ACC112 (cell line): ENCODE measurements at regions not wholly inside any gene's neighbourhood (a gene's known extent, or its start where the extent isn't known, plus 50 kb on each side); places are given as distances from the start of the nearest gene placed in this dataset.

Experiments used
- H2AFZ ChIP-seq: fragments of 200-600 bp; sonication (generic); one replicate; pipeline ENCODE4 v1.6.0; 2017; ENCODE audit warnings: antibody characterized with exemption, low read length; ENCODE audit not compliant: unreplicated experiment
- H3K27ac ChIP-seq: fragments of 200-600 bp; sonication (generic); 2 replicates; pipeline ENCODE4 v1.5.1; 2014; ENCODE audit warnings: low read depth, mild to moderate bottlenecking, antibody characterized with exemption, low read length, moderate library complexity
- H3K27me3 ChIP-seq: fragments of 200-600 bp; sonication (generic); 2 replicates; pipeline ENCODE4 v1.6.1; 2014; ENCODE audit warnings: mild to moderate bottlenecking, antibody characterized with exemption, low read length, moderate library complexity, mixed read lengths; ENCODE audit not compliant: insufficient read depth
- H3K36me3 ChIP-seq: fragments of 200-600 bp; sonication (generic); 2 replicates; pipeline ENCODE4 v1.6.1; 2016; ENCODE audit warnings: mild to moderate bottlenecking, antibody characterized with exemption, low read length, moderate library complexity, mixed read lengths; ENCODE audit not compliant: insufficient read depth
- H3K4me1 ChIP-seq: fragments of 200-600 bp; sonication (generic); one replicate; pipeline ENCODE4 v1.6.1; 2016; ENCODE audit warnings: low read length, mixed read lengths; ENCODE audit not compliant: insufficient read depth, unreplicated experiment, control insufficient read depth
- H3K4me3 ChIP-seq: fragments of 200-600 bp; sonication (generic); 2 replicates; pipeline ENCODE4 v1.5.1; 2014; ENCODE audit warnings: mild to moderate bottlenecking, low read depth, low read length
- H3K79me2 ChIP-seq: fragments of 200-600 bp; sonication (generic); one replicate; pipeline ENCODE4 v1.6.0; 2016; ENCODE audit warnings: low read length; ENCODE audit not compliant: control insufficient read depth, unreplicated experiment, insufficient read depth

DNA sequence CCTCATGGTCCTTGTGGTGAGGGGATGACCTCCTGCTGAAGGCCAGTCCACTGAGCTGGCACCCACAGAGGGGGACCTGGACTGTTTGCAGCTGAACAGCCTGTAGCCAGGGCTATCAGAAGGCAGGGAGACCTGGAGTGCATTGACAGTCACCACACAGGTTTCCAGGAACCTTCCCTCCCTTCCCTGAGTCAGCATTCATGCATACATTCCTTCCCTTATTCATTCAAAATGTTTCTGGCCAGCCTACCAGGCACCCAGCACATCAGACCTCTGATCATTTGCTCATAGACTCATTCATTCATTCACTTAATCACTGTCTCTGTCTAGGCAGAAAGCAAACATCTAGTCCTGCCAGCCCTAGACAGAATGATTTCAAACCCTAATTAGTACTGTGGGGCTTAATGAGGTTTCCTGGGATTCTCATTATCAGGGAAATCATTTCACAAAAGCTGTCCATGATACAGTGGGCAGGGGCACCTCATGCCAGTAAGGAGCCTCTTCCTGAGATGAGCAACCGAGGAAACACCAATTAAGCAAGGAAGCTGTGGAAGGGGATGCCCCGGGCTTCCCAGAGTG is 110.1 kb upstream of the PPP1R26 start:
- Histone ChIP-seq H3K27me3 (peaks cover 35% of the 10 kb centered on the region), H3K79me2 (no peaks in the 10 kb centered on the region), H3K36me3 (no peaks in the 10 kb centered on the region), H3K4me3 (no peak overlapping the region), H3K4me1 (no peaks in the 10 kb centered on the region), H3K27ac (no peak overlapping the region), H2AFZ (no peak overlapping the region)

DNA sequence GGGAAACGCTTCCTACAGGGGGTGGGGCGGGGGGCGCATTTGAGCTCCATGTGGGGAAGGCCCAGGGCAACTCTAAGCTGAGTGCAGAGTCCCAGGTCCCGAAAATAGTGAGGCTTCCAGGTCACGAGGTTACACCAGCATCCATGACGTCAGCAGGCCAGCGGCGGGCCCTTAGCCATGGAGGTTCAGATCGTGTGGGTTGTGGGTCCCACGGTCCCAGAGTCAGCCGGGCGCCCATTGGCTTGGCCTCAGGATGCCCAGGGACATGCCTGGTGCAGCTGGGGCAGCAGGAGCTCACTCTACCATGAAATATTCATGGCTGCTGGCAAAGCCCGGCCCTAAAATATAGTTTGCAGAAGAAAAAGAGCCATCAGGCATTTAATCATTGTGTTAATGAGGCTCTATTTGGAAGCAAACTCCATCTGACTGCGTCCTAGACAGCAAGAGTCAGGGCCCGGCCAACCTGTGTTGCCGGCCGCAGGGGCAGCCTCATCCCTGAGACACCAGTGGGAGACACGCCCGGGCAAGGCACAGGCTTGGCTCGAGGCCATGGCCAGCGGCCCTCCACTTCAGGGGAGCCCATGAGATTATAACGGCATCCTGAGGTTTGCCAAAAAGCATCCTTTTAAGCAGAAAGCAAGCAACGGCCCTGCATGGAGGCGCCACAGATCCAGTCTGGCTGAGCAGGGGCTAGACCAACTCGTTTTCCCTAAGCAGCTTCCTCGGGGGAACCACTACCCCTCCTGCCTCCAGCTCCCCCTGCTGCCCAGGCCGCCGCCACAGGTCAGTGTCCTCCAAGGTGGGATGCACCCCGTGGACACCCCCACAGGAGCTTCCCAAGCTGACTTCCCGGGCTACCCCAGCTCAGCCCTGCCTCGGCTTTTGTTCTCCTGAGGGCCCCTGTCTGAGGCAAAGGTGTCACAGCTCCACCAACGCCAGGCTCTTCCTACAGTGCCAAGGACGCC is 108.9 kb upstream of the PPP1R26 start:
- Histone ChIP-seq H3K36me3 (no peaks in the 10 kb centered on the region), H3K4me3 (no peak overlapping the region)

DNA sequence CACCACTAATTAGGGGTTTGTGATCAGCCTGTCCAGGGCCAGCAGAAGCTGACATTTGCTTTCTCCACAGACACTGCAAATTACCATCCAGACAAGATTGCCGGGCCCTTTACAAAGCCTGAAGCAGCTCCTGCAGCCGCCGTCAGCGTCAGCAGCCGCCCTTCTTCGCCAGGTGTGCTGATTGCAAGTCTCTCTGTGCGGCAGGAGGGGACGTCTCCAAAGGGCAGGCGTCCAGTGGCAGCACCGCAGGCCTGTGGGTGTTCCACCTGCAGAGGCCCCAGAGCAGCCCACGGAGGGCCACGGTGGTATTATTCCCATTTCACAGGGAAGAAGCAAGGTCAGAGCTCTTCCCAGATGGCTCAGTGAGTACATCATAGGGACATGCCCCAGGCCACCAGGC is 108.0 kb upstream of the PPP1R26 start:
- Histone ChIP-seq H3K36me3 (no peaks in the 10 kb centered on the region), H3K79me2 (no peaks in the 10 kb centered on the region), H3K27me3 (peaks cover 54% of the 10 kb centered on the region), H3K4me1 (no peaks in the 10 kb centered on the region), H2AFZ (no peak overlapping the region), H3K4me3 (no peak overlapping the region), H3K27ac (no peak overlapping the region)

More for the DNA sequence above, 108.9 kb upstream of the PPP1R26 start:
- Histone ChIP-seq H2AFZ (no peak overlapping the region), H3K27ac (no peak overlapping the region), H3K27me3 (peaks cover 45% of the 10 kb centered on the region), H3K79me2 (no peaks in the 10 kb centered on the region), H3K4me1 (no peaks in the 10 kb centered on the region)

DNA sequence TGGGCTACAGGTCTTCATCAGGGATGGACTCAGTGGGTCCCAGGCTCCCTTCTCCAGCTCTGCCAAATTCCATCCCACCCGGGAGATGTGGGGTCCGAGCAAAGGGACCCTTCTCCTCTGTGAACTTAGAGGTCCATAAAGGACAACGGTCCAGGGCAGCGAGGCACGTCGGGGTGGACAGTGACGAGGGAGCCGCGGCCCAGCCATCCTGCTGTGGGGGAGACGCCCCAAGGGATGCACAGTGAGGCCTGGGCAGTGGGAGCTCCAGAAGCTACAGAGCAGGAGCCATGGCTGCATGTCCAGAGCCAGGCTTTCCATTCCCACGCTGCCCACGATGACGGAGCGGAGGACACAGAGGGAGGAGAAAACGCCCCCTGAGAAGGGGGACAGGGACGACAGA is 107.5 kb upstream of the PPP1R26 start:
- Histone ChIP-seq H3K36me3 (no peaks in the 10 kb centered on the region), H3K79me2 (no peaks in the 10 kb centered on the region), H2AFZ (no peak overlapping the region), H3K27me3 (peaks cover 59% of the 10 kb centered on the region), H3K4me3 (no peak overlapping the region), H3K27ac (no peak overlapping the region), H3K4me1 (no peaks in the 10 kb centered on the region)

DNA sequence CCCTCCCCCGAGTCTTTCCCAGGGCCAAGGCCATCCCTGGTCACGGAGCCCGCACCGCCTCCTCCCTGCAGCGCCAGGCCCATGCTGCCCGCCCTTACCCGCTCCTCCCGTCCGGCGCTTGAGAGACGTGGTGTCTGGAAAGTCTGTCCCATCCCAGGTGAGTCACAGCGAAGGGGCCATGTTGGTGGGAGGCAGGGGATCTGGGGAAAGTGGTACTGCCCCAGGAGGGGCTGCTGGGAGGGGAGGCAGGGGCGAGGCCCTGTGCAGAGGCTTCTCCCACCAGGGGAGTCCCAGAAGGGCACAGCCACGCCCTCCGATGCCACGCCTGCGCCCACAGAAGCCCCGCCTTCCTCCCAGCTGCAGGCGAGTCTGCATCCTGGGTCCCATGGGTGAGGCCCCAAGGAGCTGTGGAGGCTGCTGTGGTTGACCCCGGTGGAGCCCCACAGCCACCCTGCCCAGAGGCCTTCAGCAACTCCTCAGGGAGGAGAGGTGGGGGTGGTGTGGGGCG is 107.0 kb upstream of the PPP1R26 start:
- Histone ChIP-seq H3K36me3 (no peaks in the 10 kb centered on the region), H3K4me3 (no peak overlapping the region), H3K27ac (no peak overlapping the region), H3K4me1 (no peaks in the 10 kb centered on the region), H3K27me3 (peaks cover 64% of the 10 kb centered on the region), H3K79me2 (no peaks in the 10 kb centered on the region), H2AFZ (no peak overlapping the region)

DNA sequence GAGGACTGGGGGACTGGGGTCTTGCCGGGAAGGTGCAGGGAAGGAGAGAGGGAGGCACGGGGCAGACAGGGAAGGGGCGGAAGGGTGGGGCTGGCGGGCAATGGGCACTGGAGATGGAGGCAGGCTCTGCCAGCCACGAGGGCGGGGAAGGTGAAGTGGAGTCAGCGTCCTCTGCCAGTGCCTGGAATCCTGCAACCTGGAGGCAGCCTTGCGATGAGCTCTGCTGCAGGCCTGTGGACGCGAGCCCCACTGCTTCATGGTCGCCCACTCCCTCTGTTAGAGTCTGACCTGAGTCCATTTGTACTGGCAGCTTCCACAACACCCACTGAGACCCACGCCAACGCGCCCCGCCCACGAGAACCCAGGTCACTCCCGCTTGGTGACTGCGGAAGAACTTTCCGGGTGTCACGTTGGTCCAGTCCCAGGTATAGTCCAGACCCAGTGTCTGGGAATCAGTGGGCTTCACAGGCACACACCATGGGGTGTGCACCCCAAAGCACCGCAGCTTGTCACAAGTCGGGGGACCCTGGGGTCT is 106.4 kb upstream of the PPP1R26 start:
- Histone ChIP-seq H3K4me3 (no peak overlapping the region), H3K4me1 (no peaks in the 10 kb centered on the region), H3K79me2 (no peaks in the 10 kb centered on the region), H3K27ac (no peak overlapping the region), H3K27me3 (peaks cover 65% of the 10 kb centered on the region), H3K36me3 (no peaks in the 10 kb centered on the region), H2AFZ (no peak overlapping the region)

DNA sequence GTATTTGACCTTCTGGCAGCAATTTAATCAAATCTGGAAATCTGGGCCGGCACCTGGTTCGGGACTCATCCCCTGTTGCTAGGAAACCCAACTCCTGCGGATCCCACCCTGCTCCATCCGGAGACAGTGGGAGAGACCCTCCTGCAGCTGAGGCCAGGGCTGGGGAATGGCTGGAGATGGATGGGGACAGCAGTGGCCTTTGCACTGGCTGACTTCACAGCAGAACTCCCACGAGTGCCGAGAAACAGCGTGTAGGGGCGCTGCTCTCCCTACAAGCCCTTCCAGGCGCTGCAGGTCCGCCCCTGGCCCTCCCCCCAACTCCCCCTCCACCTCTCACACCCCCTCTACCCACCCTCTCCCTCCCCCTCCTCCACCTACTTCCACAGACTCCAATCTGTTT is 105.8 kb upstream of the PPP1R26 start:
- Histone ChIP-seq H3K4me1 (no peaks in the 10 kb centered on the region), H3K27ac (no peak overlapping the region), H3K4me3 (no peak overlapping the region), H3K79me2 (no peaks in the 10 kb centered on the region), H3K27me3 (peaks cover 65% of the 10 kb centered on the region), H3K36me3 (no peaks in the 10 kb centered on the region), H2AFZ (no peak overlapping the region)

DNA sequence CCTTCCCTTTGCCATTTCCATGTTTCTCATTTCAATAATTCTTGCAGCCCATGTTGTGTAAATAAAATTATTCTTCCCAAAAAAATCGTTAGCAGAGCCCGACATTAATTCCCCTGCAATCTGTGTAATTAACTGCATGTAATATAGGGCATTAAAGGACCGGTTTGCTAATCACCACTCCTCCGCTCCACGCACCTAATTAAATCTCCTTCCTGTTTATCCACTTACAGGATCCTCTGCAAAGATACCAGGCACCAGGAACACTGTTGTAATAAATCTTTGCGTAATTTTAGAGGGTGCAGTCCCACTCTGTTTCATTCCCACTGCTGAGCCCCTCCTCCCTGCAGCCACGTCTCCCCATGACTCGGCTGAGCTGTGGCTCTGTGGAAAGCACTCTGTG is 105.0 kb upstream of the PPP1R26 start:
- Histone ChIP-seq H3K4me3 (no peak overlapping the region), H2AFZ (no peak overlapping the region), H3K36me3 (no peaks in the 10 kb centered on the region), H3K27me3 (peaks cover 60% of the 10 kb centered on the region), H3K27ac (no peak overlapping the region), H3K4me1 (no peaks in the 10 kb centered on the region), H3K79me2 (no peaks in the 10 kb centered on the region)

DNA sequence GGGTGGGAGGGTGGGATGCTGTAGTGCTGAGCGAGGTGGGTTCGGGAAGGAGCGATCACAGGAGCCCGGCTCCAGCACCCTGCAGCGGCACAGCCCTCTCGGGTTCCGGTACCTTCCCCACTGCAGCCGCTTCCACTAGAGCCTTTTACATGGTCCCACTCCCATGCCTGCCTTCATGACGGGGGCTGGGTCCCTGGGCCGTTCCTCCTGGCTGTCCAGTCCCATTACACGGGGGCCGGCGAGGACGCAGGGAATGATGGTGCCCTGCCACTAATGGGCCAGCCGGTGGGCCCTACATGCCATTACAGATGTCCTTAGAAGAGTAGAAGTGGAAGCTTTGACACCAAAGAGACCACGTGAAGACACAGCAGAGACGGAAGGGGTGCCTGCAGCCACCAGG is 104.6 kb upstream of the PPP1R26 start:
- Histone ChIP-seq H3K27me3 (peaks cover 56% of the 10 kb centered on the region), H3K27ac (no peak overlapping the region), H3K36me3 (no peaks in the 10 kb centered on the region), H2AFZ (no peak overlapping the region), H3K4me3 (no peak overlapping the region), H3K4me1 (no peaks in the 10 kb centered on the region), H3K79me2 (no peaks in the 10 kb centered on the region)

DNA sequence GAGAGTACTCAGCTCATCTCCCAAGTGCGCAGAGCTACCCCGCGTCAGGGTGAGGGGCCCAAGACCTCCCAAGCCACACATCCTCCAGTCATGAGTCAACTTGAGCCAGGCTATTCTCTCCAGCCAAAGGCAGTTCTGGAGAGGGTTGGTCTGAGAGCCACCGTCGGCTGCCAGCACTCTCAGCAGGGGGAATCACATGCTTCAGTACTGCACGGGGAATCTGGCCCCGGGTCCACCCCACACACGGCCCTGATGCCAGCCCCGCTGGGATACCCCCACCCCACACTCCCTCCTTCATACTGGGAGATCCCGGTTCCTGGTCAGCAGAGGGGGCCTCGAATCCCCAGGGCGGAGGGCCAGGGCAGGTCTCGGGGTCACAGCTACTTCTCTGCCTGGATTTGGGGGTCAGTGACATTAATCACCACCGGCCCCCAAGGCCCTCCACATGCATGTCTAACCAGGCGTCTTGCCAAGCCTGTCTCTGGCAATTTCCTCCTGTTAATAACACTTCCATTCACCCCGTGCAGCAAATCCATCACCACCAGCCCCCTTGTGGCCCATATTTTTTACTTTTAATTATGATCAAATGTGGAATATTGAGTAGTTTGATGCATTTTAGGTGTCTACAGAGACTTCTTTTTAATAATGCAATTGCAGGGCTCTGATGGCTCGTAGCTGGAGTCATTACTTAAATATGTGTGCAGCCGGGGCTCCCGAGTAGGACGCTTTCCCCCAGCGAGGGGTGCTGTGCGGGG is 102.9 kb upstream of the PPP1R26 start:
- H3K36me3 ChIP-seq = no peaks in the 10 kb centered on the region
- H3K27ac ChIP-seq = no peak overlapping the region
- peaks cover 40% of the 10 kb centered on the region for H3K27me3 ChIP-seq
- H3K4me3 ChIP-seq = no peak overlapping the region
- H3K4me1 ChIP-seq = no peaks in the 10 kb centered on the region
- H3K79me2 ChIP-seq = no peaks in the 10 kb centered on the region
- H2AFZ ChIP-seq = no peak overlapping the region
